PFSK-1 (cell line): ENCODE measurements at regions not wholly inside any gene's neighbourhood (a gene's known extent, or its start where the extent isn't known, plus 50 kb on each side); places are given as distances from the start of the nearest gene placed in this dataset.

ENCODE experiments used
- FOXP2 ChIP-seq: optimal IDR thresholded peaks from 2 replicates; pipeline ENCODE3; 2011; ENCODE audit warnings: borderline replicate concordance, control low read depth, inconsistent platforms; ENCODE audit not compliant: insufficient read depth; ENCODE audit errors: extremely low read length, extremely low read depth
- POLR2AphosphoS5 ChIP-seq: IDR thresholded peaks from 2 replicates; pipeline ENCODE4 v1.6.1; 2012; ENCODE audit warnings: low read depth, mild to moderate bottlenecking, control low read depth, low read length, moderate library complexity
- SIN3A ChIP-seq: IDR thresholded peaks from 2 replicates; pipeline ENCODE4 v1.6.1; 2012; ENCODE audit warnings: mild to moderate bottlenecking, low read length, moderate library complexity, borderline replicate concordance; ENCODE audit not compliant: insufficient read depth
- TAF1 ChIP-seq: IDR thresholded peaks from 2 replicates; pipeline ENCODE4 v1.6.1; 2012; ENCODE audit warnings: low read length, control low read depth, borderline replicate concordance; ENCODE audit not compliant: insufficient read depth
- TF ChIP-seq, protein P1 (sequence below), 2 experiments: IDR thresholded peaks; 2 replicates each; pipeline versions ENCODE4 v1.6.1 to v1.8.0; 2011 to 2012; ENCODE audit warnings: low read depth in 2 of 2, low read length in 2 of 2, control low read depth in 1 of 2, inconsistent platforms in 1 of 2, mild to moderate bottlenecking in 1 of 2, moderate library complexity in 1 of 2; ENCODE audit not compliant: insufficient read depth in 1 of 2

DNA sequence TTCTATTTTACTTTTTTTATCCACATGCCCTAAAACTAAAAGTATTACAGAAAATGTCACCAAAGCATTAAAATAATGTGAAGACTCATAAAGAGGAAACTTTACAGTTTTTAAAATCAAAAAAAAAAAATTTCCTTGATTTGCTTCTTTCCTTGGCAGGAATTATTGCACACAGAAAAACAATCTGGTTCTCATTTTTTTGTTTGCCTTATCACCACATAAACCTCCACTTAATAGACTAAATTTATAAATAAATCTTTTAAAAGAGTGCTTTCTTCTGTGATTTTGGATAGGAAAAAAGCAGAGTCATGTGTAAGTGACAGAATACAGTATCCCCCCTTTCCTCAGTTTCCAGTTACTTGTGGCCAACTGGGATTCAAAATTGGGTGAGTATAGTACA lies 695.1 kb upstream of the CITED2 start:
- TF ChIP-seq, protein P1, sequence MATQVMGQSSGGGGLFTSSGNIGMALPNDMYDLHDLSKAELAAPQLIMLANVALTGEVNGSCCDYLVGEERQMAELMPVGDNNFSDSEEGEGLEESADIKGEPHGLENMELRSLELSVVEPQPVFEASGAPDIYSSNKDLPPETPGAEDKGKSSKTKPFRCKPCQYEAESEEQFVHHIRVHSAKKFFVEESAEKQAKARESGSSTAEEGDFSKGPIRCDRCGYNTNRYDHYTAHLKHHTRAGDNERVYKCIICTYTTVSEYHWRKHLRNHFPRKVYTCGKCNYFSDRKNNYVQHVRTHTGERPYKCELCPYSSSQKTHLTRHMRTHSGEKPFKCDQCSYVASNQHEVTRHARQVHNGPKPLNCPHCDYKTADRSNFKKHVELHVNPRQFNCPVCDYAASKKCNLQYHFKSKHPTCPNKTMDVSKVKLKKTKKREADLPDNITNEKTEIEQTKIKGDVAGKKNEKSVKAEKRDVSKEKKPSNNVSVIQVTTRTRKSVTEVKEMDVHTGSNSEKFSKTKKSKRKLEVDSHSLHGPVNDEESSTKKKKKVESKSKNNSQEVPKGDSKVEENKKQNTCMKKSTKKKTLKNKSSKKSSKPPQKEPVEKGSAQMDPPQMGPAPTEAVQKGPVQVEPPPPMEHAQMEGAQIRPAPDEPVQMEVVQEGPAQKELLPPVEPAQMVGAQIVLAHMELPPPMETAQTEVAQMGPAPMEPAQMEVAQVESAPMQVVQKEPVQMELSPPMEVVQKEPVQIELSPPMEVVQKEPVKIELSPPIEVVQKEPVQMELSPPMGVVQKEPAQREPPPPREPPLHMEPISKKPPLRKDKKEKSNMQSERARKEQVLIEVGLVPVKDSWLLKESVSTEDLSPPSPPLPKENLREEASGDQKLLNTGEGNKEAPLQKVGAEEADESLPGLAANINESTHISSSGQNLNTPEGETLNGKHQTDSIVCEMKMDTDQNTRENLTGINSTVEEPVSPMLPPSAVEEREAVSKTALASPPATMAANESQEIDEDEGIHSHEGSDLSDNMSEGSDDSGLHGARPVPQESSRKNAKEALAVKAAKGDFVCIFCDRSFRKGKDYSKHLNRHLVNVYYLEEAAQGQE (IDR thresholded peaks at IDR 0.05; ENCODE audit: insufficient read depth in 1 of 2, low read depth in 2 of 2, low read length in 2 of 2): no peak
- TF ChIP-seq POLR2AphosphoS5: no peak
- TF ChIP-seq TAF1: no peak
- no peak for TF ChIP-seq SIN3A
- no peak for TF ChIP-seq FOXP2
